ENCODE measurements at regions not wholly inside any gene's neighbourhood (a gene's known extent, or its start where the extent isn't known, plus 50 kb on each side); places are given as distances from the start of the nearest gene placed in this dataset.

- H3K18ac ChIP-seq (ENCODE audit: extremely low read depth, low read length): no peak overlapping the region
- no peak overlapping the region for H4K5ac ChIP-seq (ENCODE audit: insufficient read length, low read depth, low read length)
- no peak for DNase-seq (ENCODE audit: low read depth in 1 of 2, low spot score in 2 of 2)
- H4K20me1 ChIP-seq (replicated peaks in 1 of 2; ENCODE audit: control insufficient read depth in 1 of 2, insufficient read depth in 2 of 2, low read length in 2 of 2): no peaks in the 10 kb centered on the region
- no peak overlapping the region for H3K56ac ChIP-seq (replicated peaks; ENCODE audit: insufficient read length, low read depth, low read length)
- TF ChIP-seq FOSL1 (IDR thresholded peaks at IDR 0.05; ENCODE audit: insufficient read depth, low read depth, low read length) (no peak), CHD1 (IDR thresholded peaks at IDR 0.05; ENCODE audit: low read depth, low read length) (no peak), CBX8 (IDR thresholded peaks at IDR 0.05; ENCODE audit: borderline replicate concordance, low read depth, low read length) (no peak), EP300 (IDR thresholded peaks at IDR 0.05; ENCODE audit: borderline replicate concordance in 1 of 2, low read depth in 2 of 2, low read length in 2 of 2) (no peak), SIN3A (conservative IDR thresholded peaks at IDR 0.05 in 1 of 2, IDR thresholded peaks at IDR 0.05 in 1 of 2; ENCODE audit: low read depth in 1 of 2, low read length in 2 of 2) (no peak), ATF3 (IDR thresholded peaks at IDR 0.05; ENCODE audit: insufficient read depth, low read depth, low read length) (no peak)
- no peaks in the 10 kb centered on the region for H3K36me3 ChIP-seq (ENCODE audit: control insufficient read depth in 2 of 4, insufficient read depth in 4 of 4, low read length in 3 of 4)
- H4K91ac ChIP-seq (replicated peaks; ENCODE audit: insufficient read length, low read length): no peak overlapping the region
- no peak overlapping the region for H2BK15ac ChIP-seq (ENCODE audit: low read length)
- no peaks in the 10 kb centered on the region for H3K9me3 ChIP-seq (ENCODE audit: insufficient read depth in 2 of 2, low read depth in 1 of 2, low read length in 1 of 2)
- no peak overlapping the region for H3K4ac ChIP-seq (replicated peaks; ENCODE audit: insufficient read length, low read depth, low read length)
- no peak overlapping the region for H3K9ac ChIP-seq (replicated peaks in 1 of 4; ENCODE audit: extremely low read depth in 1 of 4, low read depth in 3 of 4, low read length in 3 of 4)
- H3K14ac ChIP-seq (ENCODE audit: insufficient read length): no peak overlapping the region
- H2AFZ ChIP-seq (ENCODE audit: low read length): no peak overlapping the region
- H2BK12ac ChIP-seq (ENCODE audit: low read depth, low read length): no peak overlapping the region
- H3K23ac ChIP-seq (ENCODE audit: insufficient read length): no peak overlapping the region
- H2BK5ac ChIP-seq (ENCODE audit: low read depth, low read length): no peak overlapping the region
- ChIA-PET POLR2A (ENCODE audit: partially characterized antibody) (interaction anchor here (0.6 kb wide), 1 partner anchor 1559 kb away, joined by 3 read pairs; no protein-coding TSS in a partner anchor), CTCF (ENCODE audit: partially characterized antibody) (interaction anchor here (1.4 kb wide), 1 partner anchor 65 kb away, joined by 3 read pairs; no protein-coding TSS in a partner anchor)
- FAIRE-seq: no peak
- no peak overlapping the region for H3K4me3 ChIP-seq (ENCODE audit: extremely low read depth in 1 of 4, insufficient read depth in 2 of 4, low read depth in 3 of 4, low read length in 4 of 4)
- H3K4me1 ChIP-seq (replicated peaks in 1 of 4; ENCODE audit: control insufficient read depth in 3 of 4, insufficient read depth in 4 of 4, low read length in 3 of 4): no peaks in the 10 kb centered on the region
- H2AK5ac ChIP-seq (ENCODE audit: low read depth, low read length): no peak overlapping the region
- no peaks in the 10 kb centered on the region for H3K27me3 ChIP-seq (replicated peaks in 1 of 4; ENCODE audit: control insufficient read depth in 3 of 4, extremely low read depth in 1 of 4, insufficient read depth in 3 of 4, low read length in 3 of 4)
- H3K23me2 ChIP-seq (ENCODE audit: low read depth, low read length): no peaks in the 10 kb centered on the region
- no peaks in the 10 kb centered on the region for H3K79me2 ChIP-seq (ENCODE audit: control insufficient read depth in 1 of 2, insufficient read depth in 2 of 2, low read length in 2 of 2)
- no peak overlapping the region for H3K4me2 ChIP-seq (ENCODE audit: insufficient read depth in 1 of 2, low read depth in 2 of 2, low read length in 2 of 2)
- H3K79me1 ChIP-seq (ENCODE audit: low read depth, low read length): no peaks in the 10 kb centered on the region
- no peak overlapping the region for H4K8ac ChIP-seq (ENCODE audit: extremely low read depth, insufficient read depth, low read length)
- H3K27ac ChIP-seq (ENCODE audit: low read depth, low read length): no peak overlapping the region
- H2BK120ac ChIP-seq (replicated peaks; ENCODE audit: low read depth, low read length): no peak overlapping the region
- no peak overlapping the region for H2BK20ac ChIP-seq (ENCODE audit: low read length)
These were observed 1102.2 kb downstream of the IGSF11 start for GRCh38 chr3:117932441-117932840.
